ENCODE measurements at regions not wholly inside any gene's neighbourhood (a gene's known extent, or its start where the extent isn't known, plus 50 kb on each side); places are given as distances from the start of the nearest gene placed in this dataset.

GRCh38 chr5:143874312-143874711 lies 62.4 kb downstream of the HMHB1 start:
- no peaks in the 10 kb centered on the region for H3K79me2 ChIP-seq (ENCODE audit: insufficient read depth, low read length)
- no peaks in the 10 kb centered on the region for H3K36me3 Mint-ChIP-seq (ENCODE audit: low read depth, unreplicated experiment)
- no peak overlapping the region for H3K27ac Mint-ChIP-seq (ENCODE audit: unreplicated experiment)
- no peaks in the 10 kb centered on the region for H3K27me3 Mint-ChIP-seq (ENCODE audit: low read depth, unreplicated experiment)
- H3K9ac ChIP-seq (ENCODE audit: low read length): no peak overlapping the region
- H3K4me2 ChIP-seq (ENCODE audit: low read length): peak overlapping the region; percentile 34
- no peak overlapping the region for H3K4me3 Mint-ChIP-seq (ENCODE audit: unreplicated experiment)
- H3K27me3 ChIP-seq (ENCODE audit: insufficient read depth, low read length): no peaks in the 10 kb centered on the region
- no peaks in the 10 kb centered on the region for H3K36me3 ChIP-seq (ENCODE audit: insufficient read depth, low read length)
- peaks cover 9% of the 10 kb centered on the region for H3K4me1 Mint-ChIP-seq (ENCODE audit: low read depth, unreplicated experiment)
- DNase-seq (ENCODE audit: low read depth) (peak; percentile 55), FAIRE-seq (no peak)
- TF ChIP-seq EZH2 (IDR thresholded peaks at IDR 0.05; ENCODE audit: insufficient read depth, low read length): no peak
- TF ChIP-seq, protein P1, sequence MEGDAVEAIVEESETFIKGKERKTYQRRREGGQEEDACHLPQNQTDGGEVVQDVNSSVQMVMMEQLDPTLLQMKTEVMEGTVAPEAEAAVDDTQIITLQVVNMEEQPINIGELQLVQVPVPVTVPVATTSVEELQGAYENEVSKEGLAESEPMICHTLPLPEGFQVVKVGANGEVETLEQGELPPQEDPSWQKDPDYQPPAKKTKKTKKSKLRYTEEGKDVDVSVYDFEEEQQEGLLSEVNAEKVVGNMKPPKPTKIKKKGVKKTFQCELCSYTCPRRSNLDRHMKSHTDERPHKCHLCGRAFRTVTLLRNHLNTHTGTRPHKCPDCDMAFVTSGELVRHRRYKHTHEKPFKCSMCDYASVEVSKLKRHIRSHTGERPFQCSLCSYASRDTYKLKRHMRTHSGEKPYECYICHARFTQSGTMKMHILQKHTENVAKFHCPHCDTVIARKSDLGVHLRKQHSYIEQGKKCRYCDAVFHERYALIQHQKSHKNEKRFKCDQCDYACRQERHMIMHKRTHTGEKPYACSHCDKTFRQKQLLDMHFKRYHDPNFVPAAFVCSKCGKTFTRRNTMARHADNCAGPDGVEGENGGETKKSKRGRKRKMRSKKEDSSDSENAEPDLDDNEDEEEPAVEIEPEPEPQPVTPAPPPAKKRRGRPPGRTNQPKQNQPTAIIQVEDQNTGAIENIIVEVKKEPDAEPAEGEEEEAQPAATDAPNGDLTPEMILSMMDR (IDR thresholded peaks at IDR 0.05; ENCODE audit: insufficient read depth, low read depth, low read length): no peak
- H3K4me1 ChIP-seq (ENCODE audit: insufficient read depth, low read length): peaks cover 6% of the 10 kb centered on the region
- no peaks in the 10 kb centered on the region for H3K9me3 ChIP-seq (ENCODE audit: insufficient read depth, low read depth, low read length)
- no peaks in the 10 kb centered on the region for H3K9me3 Mint-ChIP-seq (ENCODE audit: unreplicated experiment)
- no peak overlapping the region for H3K4me3 ChIP-seq (ENCODE audit: insufficient read depth, low read depth, low read length)
- H2AFZ ChIP-seq (ENCODE audit: low read depth, low read length): no peak overlapping the region
- no peak overlapping the region for H3K27ac ChIP-seq (ENCODE audit: low read depth, low read length)
- no peaks in the 10 kb centered on the region for H4K20me1 ChIP-seq (ENCODE audit: insufficient read depth, low read length)

DNA sequence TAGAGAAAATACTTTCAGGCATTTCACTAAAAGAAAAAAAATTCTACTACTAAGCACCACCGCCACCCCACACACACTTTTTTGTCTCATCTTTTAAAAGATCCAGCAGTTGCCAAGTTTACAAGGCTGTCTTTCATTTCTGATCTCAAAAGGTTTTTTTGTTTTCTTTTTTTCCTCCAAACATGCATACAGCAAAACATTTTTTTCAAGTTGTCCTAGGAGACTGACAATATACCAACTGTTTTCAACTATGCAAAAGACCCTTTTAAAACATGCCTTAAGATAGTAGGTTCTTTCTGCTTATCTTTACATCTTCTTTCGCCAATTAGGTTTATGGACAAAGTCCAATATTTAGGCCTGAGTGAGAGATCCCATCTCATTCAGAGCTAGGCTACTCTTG lies 65.2 kb downstream of the HMHB1 start:
- H3K4me3 Mint-ChIP-seq (ENCODE audit: unreplicated experiment): no peak overlapping the region
- H3K27me3 Mint-ChIP-seq (ENCODE audit: low read depth, unreplicated experiment): no peaks in the 10 kb centered on the region

GRCh38 chr5:143878430-143878829 lies 66.5 kb downstream of the HMHB1 start:
- H3K4me3 ChIP-seq (ENCODE audit: insufficient read depth, low read depth, low read length): no peak overlapping the region
- H3K79me2 ChIP-seq (ENCODE audit: insufficient read depth, low read length): no peaks in the 10 kb centered on the region
- H3K27ac Mint-ChIP-seq (ENCODE audit: unreplicated experiment): no peak overlapping the region
- H4K20me1 ChIP-seq (ENCODE audit: insufficient read depth, low read length): no peaks in the 10 kb centered on the region
- DNase-seq (ENCODE audit: low read depth): no peak
- no peaks in the 10 kb centered on the region for H3K9me3 Mint-ChIP-seq (ENCODE audit: unreplicated experiment)
- H3K4me1 Mint-ChIP-seq (ENCODE audit: low read depth, unreplicated experiment): peaks cover 3% of the 10 kb centered on the region
- no peaks in the 10 kb centered on the region for H3K27me3 Mint-ChIP-seq (ENCODE audit: low read depth, unreplicated experiment)
- H3K4me2 ChIP-seq (ENCODE audit: low read length): no peak overlapping the region
- no peaks in the 10 kb centered on the region for H3K27me3 ChIP-seq (ENCODE audit: insufficient read depth, low read length)
- H3K9me3 ChIP-seq (ENCODE audit: insufficient read depth, low read depth, low read length): no peaks in the 10 kb centered on the region
- H3K27ac ChIP-seq (ENCODE audit: low read depth, low read length): no peak overlapping the region
- H3K36me3 Mint-ChIP-seq (ENCODE audit: low read depth, unreplicated experiment): no peaks in the 10 kb centered on the region
- no peaks in the 10 kb centered on the region for H3K36me3 ChIP-seq (ENCODE audit: insufficient read depth, low read length)
- TF ChIP-seq EZH2 (IDR thresholded peaks at IDR 0.05; ENCODE audit: insufficient read depth, low read length): no peak
- TF ChIP-seq, protein P1 (IDR thresholded peaks at IDR 0.05; ENCODE audit: insufficient read depth, low read depth, low read length): no peak
- FAIRE-seq: no peak
- peaks cover 11% of the 10 kb centered on the region for H3K4me1 ChIP-seq (ENCODE audit: insufficient read depth, low read length)
- H2AFZ ChIP-seq (ENCODE audit: low read depth, low read length): no peak overlapping the region
- no peak overlapping the region for H3K9ac ChIP-seq (ENCODE audit: low read length)
- no peak overlapping the region for H3K4me3 Mint-ChIP-seq (ENCODE audit: unreplicated experiment)

More for the DNA sequence above, 65.2 kb downstream of the HMHB1 start:
- H3K9me3 Mint-ChIP-seq (ENCODE audit: unreplicated experiment): no peaks in the 10 kb centered on the region
- H2AFZ ChIP-seq (ENCODE audit: low read depth, low read length): no peak overlapping the region
- H3K36me3 ChIP-seq (ENCODE audit: insufficient read depth, low read length): no peaks in the 10 kb centered on the region
- peaks cover 11% of the 10 kb centered on the region for H3K4me1 ChIP-seq (ENCODE audit: insufficient read depth, low read length)
- no peaks in the 10 kb centered on the region for H4K20me1 ChIP-seq (ENCODE audit: insufficient read depth, low read length)
- no peak overlapping the region for H3K4me2 ChIP-seq (ENCODE audit: low read length)
- no peaks in the 10 kb centered on the region for H3K79me2 ChIP-seq (ENCODE audit: insufficient read depth, low read length)
- H3K9me3 ChIP-seq (ENCODE audit: insufficient read depth, low read depth, low read length): no peaks in the 10 kb centered on the region
- no peak overlapping the region for H3K9ac ChIP-seq (ENCODE audit: low read length)
- H3K27ac Mint-ChIP-seq (ENCODE audit: unreplicated experiment): no peak overlapping the region
- FAIRE-seq (no peak), DNase-seq (ENCODE audit: low read depth) (no peak)
- H3K36me3 Mint-ChIP-seq (ENCODE audit: low read depth, unreplicated experiment): no peaks in the 10 kb centered on the region
- TF ChIP-seq, protein P1 (IDR thresholded peaks at IDR 0.05; ENCODE audit: insufficient read depth, low read depth, low read length): no peak
- H3K4me3 ChIP-seq (ENCODE audit: insufficient read depth, low read depth, low read length): no peak overlapping the region
- H3K4me1 Mint-ChIP-seq (ENCODE audit: low read depth, unreplicated experiment): peaks cover 3% of the 10 kb centered on the region
- no peaks in the 10 kb centered on the region for H3K27me3 ChIP-seq (ENCODE audit: insufficient read depth, low read length)
- no peak overlapping the region for H3K27ac ChIP-seq (ENCODE audit: low read depth, low read length)
